Daoy (cell line): ENCODE measurements at regions not wholly inside any gene's neighbourhood (a gene's known extent, or its start where the extent isn't known, plus 50 kb on each side); places are given as distances from the start of the nearest gene placed in this dataset.
"Not testable (repeated sequence)": the region's sequence is repeated elsewhere in the genome, so short reads cannot be mapped to it uniquely, and the experiment has no call there.

Experiments
- DNase-seq: peaks from one replicate; pipeline ENCODE4 v3.0.0-alpha.2; 2015; ENCODE audit warnings: low read depth

- no peak for DNase-seq
Observed at GRCh38 chrX:40949071-40949470, 136.2 kb upstream of the USP9X start.

GRCh38 chrX:40950546-40950945, 134.7 kb upstream of the USP9X start:
- DNase-seq, result no peak

GRCh38 chrX:40951407-40951806, 133.8 kb upstream of the USP9X start:
- DNase-seq, result not testable (repeated sequence)

- peak; percentile 9 for DNase-seq
Observed at GRCh38 chrX:40952855-40953254, 132.4 kb upstream of the USP9X start.

GRCh38 chrX:40953369-40953768, 131.9 kb upstream of the USP9X start:
- no peak for DNase-seq

GRCh38 chrX:40960041-40960440, 125.2 kb upstream of the USP9X start:
- no peak for DNase-seq

GRCh38 chrX:40962793-40963407, 122.3 kb upstream of the USP9X start:
- no peak for DNase-seq

GRCh38 chrX:40964008-40964407, 121.2 kb upstream of the USP9X start:
- DNase-seq, result no peak

GRCh38 chrX:40964633-40965586, 120.3 kb upstream of the USP9X start:
- no peak for DNase-seq

- no peak for DNase-seq
Observed at GRCh38 chrX:40966213-40966820, 118.9 kb upstream of the USP9X start.

GRCh38 chrX:40968180-40968579, 117.1 kb upstream of the USP9X start:
- DNase-seq, result no peak

- peak; percentile 1 for DNase-seq
Observed at GRCh38 chrX:40971736-40972135, 113.5 kb upstream of the USP9X start.

GRCh38 chrX:40973619-40974018, 111.6 kb upstream of the USP9X start:
- no peak for DNase-seq

GRCh38 chrX:40975951-40976350, 109.3 kb upstream of the USP9X start:
- no peak for DNase-seq

GRCh38 chrX:40976981-40977380, 108.3 kb upstream of the USP9X start:
- DNase-seq, result no peak

GRCh38 chrX:40984962-40985361, 100.3 kb upstream of the USP9X start:
- DNase-seq, result no peak

- no peak for DNase-seq
Observed at GRCh38 chrX:40987413-40987812, 97.8 kb upstream of the USP9X start.

GRCh38 chrX:40988100-40988499, 97.1 kb upstream of the USP9X start:
- no peak for DNase-seq

GRCh38 chrX:40993395-40993794, 91.8 kb upstream of the USP9X start:
- DNase-seq, result not testable (repeated sequence)

GRCh38 chrX:40996886-40997530, 88.2 kb upstream of the USP9X start:
- DNase-seq, result peak; percentile 10

- DNase-seq, result no peak
Observed at GRCh38 chrX:40998123-40998522, 87.1 kb upstream of the USP9X start.

GRCh38 chrX:41001327-41001726, 83.9 kb upstream of the USP9X start:
- no peak for DNase-seq
